ENCODE measurements at regions not wholly inside any gene's neighbourhood (a gene's known extent, or its start where the extent isn't known, plus 50 kb on each side); places are given as distances from the start of the nearest gene placed in this dataset.

- TF ChIP-seq GABPA (IDR thresholded peaks at IDR 0.05; ENCODE audit: low read depth) (no peak), SPI1 (IDR thresholded peaks at IDR 0.05; ENCODE audit: borderline replicate concordance, low read depth) (no peak)
- TF ChIP-seq, protein P1, sequence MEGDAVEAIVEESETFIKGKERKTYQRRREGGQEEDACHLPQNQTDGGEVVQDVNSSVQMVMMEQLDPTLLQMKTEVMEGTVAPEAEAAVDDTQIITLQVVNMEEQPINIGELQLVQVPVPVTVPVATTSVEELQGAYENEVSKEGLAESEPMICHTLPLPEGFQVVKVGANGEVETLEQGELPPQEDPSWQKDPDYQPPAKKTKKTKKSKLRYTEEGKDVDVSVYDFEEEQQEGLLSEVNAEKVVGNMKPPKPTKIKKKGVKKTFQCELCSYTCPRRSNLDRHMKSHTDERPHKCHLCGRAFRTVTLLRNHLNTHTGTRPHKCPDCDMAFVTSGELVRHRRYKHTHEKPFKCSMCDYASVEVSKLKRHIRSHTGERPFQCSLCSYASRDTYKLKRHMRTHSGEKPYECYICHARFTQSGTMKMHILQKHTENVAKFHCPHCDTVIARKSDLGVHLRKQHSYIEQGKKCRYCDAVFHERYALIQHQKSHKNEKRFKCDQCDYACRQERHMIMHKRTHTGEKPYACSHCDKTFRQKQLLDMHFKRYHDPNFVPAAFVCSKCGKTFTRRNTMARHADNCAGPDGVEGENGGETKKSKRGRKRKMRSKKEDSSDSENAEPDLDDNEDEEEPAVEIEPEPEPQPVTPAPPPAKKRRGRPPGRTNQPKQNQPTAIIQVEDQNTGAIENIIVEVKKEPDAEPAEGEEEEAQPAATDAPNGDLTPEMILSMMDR (IDR thresholded peaks at IDR 0.05; ENCODE audit: insufficient read depth, low read length): no peak
These were observed 1359.0 kb upstream of the ADGRL4 start for GRCh38 chr1:80365359-80366021.
